ENCODE measurements at regions not wholly inside any gene's neighbourhood (a gene's known extent, or its start where the extent isn't known, plus 50 kb on each side); places are given as distances from the start of the nearest gene placed in this dataset.

DNA sequence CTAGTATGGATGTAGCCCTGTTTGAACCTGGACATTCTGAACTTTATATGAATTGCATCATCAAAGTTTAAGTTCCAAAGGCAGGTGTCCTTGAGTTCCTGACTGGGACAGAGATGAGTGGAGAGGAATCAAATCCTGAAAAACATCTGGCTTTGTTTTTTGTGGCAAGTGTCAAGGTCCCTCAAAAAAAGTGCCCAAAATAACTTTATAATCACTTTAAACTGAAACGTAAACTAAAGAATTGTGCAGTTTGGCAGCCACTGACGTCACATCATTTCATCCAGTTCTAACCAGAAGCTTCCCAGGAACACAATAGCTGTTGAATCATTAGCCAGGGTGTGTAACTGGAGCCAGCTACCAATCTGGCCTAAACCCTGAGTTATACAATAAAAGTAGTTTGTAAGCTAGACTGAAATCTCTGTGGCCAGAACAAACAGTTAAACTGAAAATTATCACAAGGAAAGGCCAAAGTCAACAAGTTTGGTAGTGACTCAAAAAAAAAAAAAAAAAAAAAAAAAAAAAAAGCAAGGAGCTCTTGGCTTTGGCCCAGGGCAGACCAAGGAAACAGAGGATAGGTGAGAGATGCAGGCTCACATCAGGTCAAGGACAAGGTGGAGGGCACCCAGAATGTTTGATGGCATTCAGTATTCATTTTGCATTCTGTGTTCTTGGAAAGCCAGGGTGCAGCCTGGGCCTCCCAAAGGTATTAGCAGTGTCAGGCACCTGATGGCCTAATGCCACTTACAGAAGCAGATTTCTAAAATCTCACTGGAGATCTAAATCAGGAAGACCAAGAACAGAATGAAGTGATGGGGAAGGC is 74.3 kb downstream of the TNFSF18 start:
- H3K9ac ChIP-seq (ENCODE audit: control insufficient read depth, extremely low read depth, insufficient read depth, low read length) = no peak overlapping the region

DNA sequence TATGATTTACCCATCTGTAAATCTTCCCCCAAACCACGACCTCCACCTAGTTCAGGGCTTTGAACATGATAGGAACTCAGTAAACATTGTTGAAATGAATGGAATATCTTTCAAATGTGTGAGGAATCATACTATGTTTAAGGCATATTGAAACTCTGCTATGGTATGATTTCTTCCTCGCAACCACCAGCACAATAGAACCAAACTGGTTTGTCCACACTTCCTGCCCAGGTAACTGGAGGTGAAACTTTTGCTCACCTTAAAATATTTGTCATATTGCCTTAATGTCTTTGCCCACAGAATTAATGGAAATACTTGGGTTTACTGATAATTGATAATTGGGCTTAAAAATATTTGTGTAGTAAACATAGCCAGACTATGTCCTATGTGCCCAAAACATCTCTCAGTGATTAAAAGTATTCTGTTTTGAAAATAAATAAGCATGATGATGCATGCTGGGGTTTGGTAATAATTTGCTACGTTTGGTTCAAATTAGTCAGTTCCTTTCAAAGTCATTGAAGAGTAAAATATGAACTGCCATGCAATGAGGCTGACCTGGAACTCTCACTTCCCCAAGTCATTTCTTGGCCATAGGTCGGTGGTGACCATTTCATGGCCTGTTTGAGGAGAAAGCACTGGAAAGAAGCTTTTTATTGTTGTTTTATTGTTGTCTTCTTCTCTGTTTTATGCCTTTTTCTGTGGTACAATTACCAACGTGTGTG is 73.3 kb downstream of the TNFSF18 start:
- no peak overlapping the region for H3K4me3 ChIP-seq (ENCODE audit: control insufficient read depth in 2 of 3, extremely low read depth in 1 of 3, insufficient read depth in 2 of 3, low read depth in 1 of 3, low read length in 3 of 3)
- no peaks in the 10 kb centered on the region for H3K9me1 ChIP-seq (ENCODE audit: control insufficient read depth, extremely low read depth, insufficient read depth, low read length)
- TF ChIP-seq EZH2 (IDR thresholded peaks at IDR 0.05; ENCODE audit: low read length) = no peak
- TF ChIP-seq, protein P1, sequence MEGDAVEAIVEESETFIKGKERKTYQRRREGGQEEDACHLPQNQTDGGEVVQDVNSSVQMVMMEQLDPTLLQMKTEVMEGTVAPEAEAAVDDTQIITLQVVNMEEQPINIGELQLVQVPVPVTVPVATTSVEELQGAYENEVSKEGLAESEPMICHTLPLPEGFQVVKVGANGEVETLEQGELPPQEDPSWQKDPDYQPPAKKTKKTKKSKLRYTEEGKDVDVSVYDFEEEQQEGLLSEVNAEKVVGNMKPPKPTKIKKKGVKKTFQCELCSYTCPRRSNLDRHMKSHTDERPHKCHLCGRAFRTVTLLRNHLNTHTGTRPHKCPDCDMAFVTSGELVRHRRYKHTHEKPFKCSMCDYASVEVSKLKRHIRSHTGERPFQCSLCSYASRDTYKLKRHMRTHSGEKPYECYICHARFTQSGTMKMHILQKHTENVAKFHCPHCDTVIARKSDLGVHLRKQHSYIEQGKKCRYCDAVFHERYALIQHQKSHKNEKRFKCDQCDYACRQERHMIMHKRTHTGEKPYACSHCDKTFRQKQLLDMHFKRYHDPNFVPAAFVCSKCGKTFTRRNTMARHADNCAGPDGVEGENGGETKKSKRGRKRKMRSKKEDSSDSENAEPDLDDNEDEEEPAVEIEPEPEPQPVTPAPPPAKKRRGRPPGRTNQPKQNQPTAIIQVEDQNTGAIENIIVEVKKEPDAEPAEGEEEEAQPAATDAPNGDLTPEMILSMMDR (optimal IDR thresholded peaks at IDR 0.05 in 1 of 3, IDR thresholded peaks at IDR 0.05 in 1 of 3, conservative IDR thresholded peaks at IDR 0.05 in 1 of 3; ENCODE audit: extremely low read depth in 1 of 3, insufficient read depth in 2 of 3, low read length in 3 of 3) = no peak
- H2AFZ ChIP-seq (ENCODE audit: control insufficient read depth, low read length) = no peak overlapping the region
- H3K9ac ChIP-seq (ENCODE audit: control insufficient read depth, extremely low read depth, insufficient read depth, low read length) = no peak overlapping the region
- no peak for DNase-seq (ENCODE audit: low read depth, low spot score)
- dilution Hi-C loops (cut with MboI; ENCODE audit: extremely low pct_ligation_motif_present, low sequenced_read_pairs) = no loop called here
- no peaks in the 10 kb centered on the region for H3K9me3 ChIP-seq (ENCODE audit: control insufficient read depth, low read depth, low read length)
- no peak overlapping the region for H3K27ac ChIP-seq (ENCODE audit: control insufficient read depth, insufficient read depth, low read length)
- no peaks in the 10 kb centered on the region for H4K20me1 ChIP-seq (ENCODE audit: control insufficient read depth, extremely low read depth, insufficient read depth, low read length)
- no peaks in the 10 kb centered on the region for H3K36me3 ChIP-seq (ENCODE audit: control insufficient read depth in 2 of 2, extremely low read depth in 1 of 2, insufficient read depth in 2 of 2, low read length in 2 of 2)
- peak; percentile 59 for FAIRE-seq
- no peaks in the 10 kb centered on the region for H3K27me3 ChIP-seq (ENCODE audit: control insufficient read depth, extremely low read depth, insufficient read depth, low read length)
- no peaks in the 10 kb centered on the region for H3K79me2 ChIP-seq (ENCODE audit: control insufficient read depth, insufficient read depth, low read length)
- H3K4me1 ChIP-seq (ENCODE audit: control insufficient read depth, extremely low read depth, insufficient read depth, low read length) = peaks cover 26% of the 10 kb centered on the region
- no peak overlapping the region for H3K4me2 ChIP-seq (ENCODE audit: control insufficient read depth, extremely low read depth, insufficient read depth, low read depth, low read length)

More for the DNA sequence above, 74.3 kb downstream of the TNFSF18 start:
- H3K79me2 ChIP-seq (ENCODE audit: control insufficient read depth, insufficient read depth, low read length) = no peaks in the 10 kb centered on the region
- FAIRE-seq (peak; percentile 79), DNase-seq (ENCODE audit: low read depth, low spot score) (no peak)
- dilution Hi-C loops (cut with MboI; ENCODE audit: extremely low pct_ligation_motif_present, low sequenced_read_pairs) = no loop called here
- peak overlapping the region; percentile 41 for H3K27ac ChIP-seq (ENCODE audit: control insufficient read depth, insufficient read depth, low read length)
- no peaks in the 10 kb centered on the region for H3K27me3 ChIP-seq (ENCODE audit: control insufficient read depth, extremely low read depth, insufficient read depth, low read length)
- no peaks in the 10 kb centered on the region for H3K36me3 ChIP-seq (ENCODE audit: control insufficient read depth in 2 of 2, extremely low read depth in 1 of 2, insufficient read depth in 2 of 2, low read length in 2 of 2)
- no peaks in the 10 kb centered on the region for H3K9me3 ChIP-seq (ENCODE audit: control insufficient read depth, low read depth, low read length)
- no peak overlapping the region for H2AFZ ChIP-seq (ENCODE audit: control insufficient read depth, low read length)
- TF ChIP-seq, protein P1 (optimal IDR thresholded peaks at IDR 0.05 in 1 of 3, IDR thresholded peaks at IDR 0.05 in 1 of 3, conservative IDR thresholded peaks at IDR 0.05 in 1 of 3; ENCODE audit: extremely low read depth in 1 of 3, insufficient read depth in 2 of 3, low read length in 3 of 3) = no peak
- TF ChIP-seq EZH2 (IDR thresholded peaks at IDR 0.05; ENCODE audit: low read length) = no peak
- no peaks in the 10 kb centered on the region for H4K20me1 ChIP-seq (ENCODE audit: control insufficient read depth, extremely low read depth, insufficient read depth, low read length)
- H3K4me3 ChIP-seq (ENCODE audit: control insufficient read depth in 2 of 3, extremely low read depth in 1 of 3, insufficient read depth in 2 of 3, low read depth in 1 of 3, low read length in 3 of 3) = no peak overlapping the region
- H3K4me1 ChIP-seq (ENCODE audit: control insufficient read depth, extremely low read depth, insufficient read depth, low read length) = peaks cover 36% of the 10 kb centered on the region
- peak overlapping the region; percentile 17 for H3K4me2 ChIP-seq (ENCODE audit: control insufficient read depth, extremely low read depth, insufficient read depth, low read depth, low read length)
- no peaks in the 10 kb centered on the region for H3K9me1 ChIP-seq (ENCODE audit: control insufficient read depth, extremely low read depth, insufficient read depth, low read length)
